Activated CD4-positive, alpha-beta T cell treated with anti-CD3 and anti-CD28 coated beads for 48 hours (primary cell): ENCODE measurements at regions not wholly inside any gene's neighbourhood (a gene's known extent, or its start where the extent isn't known, plus 50 kb on each side); places are given as distances from the start of the nearest gene placed in this dataset.

Source experiments
- DNase-seq: peaks from one replicate; pipeline ENCODE4 v3.0.0-alpha.2; 2020

DNA sequence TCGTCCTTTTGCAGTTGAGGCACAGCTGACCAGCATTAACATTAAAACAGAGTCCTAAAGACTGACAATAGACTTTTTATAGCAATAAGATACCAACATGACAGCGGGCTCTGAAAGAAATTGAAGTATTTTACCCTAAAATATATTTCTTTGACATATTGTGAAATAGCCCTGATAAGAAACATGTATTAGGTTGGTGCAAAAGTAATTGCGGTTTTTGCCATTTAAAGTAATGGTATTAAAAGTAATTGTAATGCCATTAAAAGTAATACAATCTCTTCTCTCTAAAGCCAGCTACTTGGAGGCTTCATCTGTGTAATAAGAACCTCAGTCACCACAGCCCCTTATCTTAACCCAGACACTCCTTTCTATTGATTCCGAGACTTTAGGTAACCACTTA, 394.6 kb downstream of the PREX1 start:
- DNase-seq: no peak

DNA sequence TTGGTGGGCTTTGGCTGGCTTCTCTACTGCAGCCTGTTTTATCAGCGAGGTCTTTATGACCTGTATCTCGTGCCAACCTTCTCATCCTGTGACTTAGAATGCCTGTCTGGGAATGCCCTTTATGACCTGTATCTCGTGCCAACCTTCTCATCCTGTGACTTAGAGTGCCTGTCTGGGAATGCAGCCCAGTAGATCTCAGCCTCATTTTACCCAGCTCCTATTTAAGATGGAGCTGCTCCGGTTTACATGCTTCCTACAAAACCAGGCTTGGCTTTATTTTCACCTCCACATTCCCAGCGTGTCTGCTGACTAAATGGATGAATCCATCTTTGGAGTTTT, 395.3 kb downstream of the PREX1 start:
- no peak for DNase-seq

GRCh38 chr20:48431653-48432493, 395.9 kb downstream of the PREX1 start:
- no peak for DNase-seq

GRCh38 chr20:48426630-48427029, 401.2 kb downstream of the PREX1 start:
- no peak for DNase-seq

GRCh38 chr20:48425817-48426612, 401.8 kb downstream of the PREX1 start:
- no peak for DNase-seq

- DNase-seq: no peak
Measured at GRCh38 chr20:48425321-48425720, 402.5 kb downstream of the PREX1 start.

DNA sequence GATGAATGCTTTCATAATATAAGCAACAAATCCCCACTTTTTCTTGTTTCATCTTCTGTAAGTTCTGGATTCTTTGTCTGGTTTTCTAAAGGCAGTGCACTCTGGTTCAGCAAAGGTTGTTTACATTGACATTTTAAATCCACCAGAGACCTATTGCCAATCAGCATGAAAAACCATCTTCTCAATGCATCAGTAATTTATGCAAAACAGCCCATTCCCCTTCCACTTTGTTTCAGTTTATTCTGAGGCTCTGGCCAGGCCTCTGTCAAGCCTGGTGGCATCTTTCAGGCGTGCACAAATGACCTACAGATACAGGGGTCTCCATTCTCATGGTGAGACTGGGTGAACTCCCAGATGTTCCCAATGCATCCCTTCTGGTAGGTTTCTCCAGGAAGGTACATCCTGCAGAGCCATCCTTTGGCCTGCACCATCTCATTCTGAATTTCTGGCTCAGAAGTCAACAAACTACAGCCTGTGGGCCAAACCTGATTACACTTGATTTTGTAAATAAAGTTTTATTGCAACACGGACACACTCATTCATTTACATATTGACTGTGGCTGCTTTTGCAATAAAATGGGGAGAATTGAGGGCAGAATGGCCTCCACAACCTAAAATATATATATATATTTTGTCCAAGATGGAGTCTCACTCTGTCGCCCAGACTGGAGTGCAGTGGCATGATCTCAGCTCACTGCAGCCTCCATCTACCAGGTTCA, 405.4 kb downstream of the PREX1 start:
- no peak for DNase-seq

GRCh38 chr20:48421547-48421946, 406.3 kb downstream of the PREX1 start:
- no peak for DNase-seq

DNA sequence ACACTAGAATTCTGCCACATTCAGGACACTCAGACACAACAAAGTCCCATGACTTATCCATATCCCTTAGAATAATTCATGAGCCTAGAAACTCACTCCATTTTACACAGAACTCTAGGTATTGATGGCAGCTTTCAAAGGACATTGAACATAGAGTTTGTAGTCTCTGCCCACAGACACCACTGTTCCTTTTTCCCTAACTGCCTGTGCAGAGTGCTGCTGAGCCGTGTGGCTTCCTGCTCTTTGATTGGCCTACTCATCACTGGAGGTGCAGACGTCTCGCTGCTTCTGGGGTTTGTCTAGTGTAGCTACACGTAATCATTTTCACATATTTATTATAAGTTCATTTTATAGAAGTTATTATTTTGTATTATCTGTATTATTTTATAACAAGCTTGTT, 407.6 kb downstream of the PREX1 start:
- no peak for DNase-seq

- no peak for DNase-seq
Measured at GRCh38 chr20:48419173-48419572, 408.6 kb downstream of the PREX1 start.

GRCh38 chr20:48416002-48416401, 411.8 kb downstream of the PREX1 start:
- DNase-seq: no peak

DNA sequence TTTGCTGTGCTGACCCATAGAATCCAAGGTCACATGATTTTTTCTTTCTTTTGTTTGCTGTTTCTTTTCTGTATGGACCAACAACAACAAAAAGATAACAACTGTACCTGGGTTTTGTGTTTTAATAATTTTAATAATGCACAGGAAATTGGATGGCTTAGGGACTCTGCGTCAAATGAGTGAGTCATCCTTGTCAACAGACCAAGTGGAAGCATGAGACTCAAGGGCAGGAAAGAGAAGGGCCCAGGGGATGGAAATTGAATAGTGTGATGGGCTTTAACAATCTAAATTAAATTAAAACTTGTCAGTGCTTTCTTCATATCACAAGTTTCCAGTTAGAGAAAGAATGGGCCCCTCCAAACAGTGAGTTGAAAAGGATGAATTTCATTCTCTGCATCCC, 413.0 kb downstream of the PREX1 start:
- no peak for DNase-seq

GRCh38 chr20:48411919-48412522, 415.8 kb downstream of the PREX1 start:
- DNase-seq: no peak

GRCh38 chr20:48411245-48411644, 416.6 kb downstream of the PREX1 start:
- DNase-seq: no peak

GRCh38 chr20:48409055-48409615, 418.7 kb downstream of the PREX1 start:
- DNase-seq: no peak

- no peak for DNase-seq
Measured at GRCh38 chr20:48407710-48408109, 420.1 kb downstream of the PREX1 start.

DNA sequence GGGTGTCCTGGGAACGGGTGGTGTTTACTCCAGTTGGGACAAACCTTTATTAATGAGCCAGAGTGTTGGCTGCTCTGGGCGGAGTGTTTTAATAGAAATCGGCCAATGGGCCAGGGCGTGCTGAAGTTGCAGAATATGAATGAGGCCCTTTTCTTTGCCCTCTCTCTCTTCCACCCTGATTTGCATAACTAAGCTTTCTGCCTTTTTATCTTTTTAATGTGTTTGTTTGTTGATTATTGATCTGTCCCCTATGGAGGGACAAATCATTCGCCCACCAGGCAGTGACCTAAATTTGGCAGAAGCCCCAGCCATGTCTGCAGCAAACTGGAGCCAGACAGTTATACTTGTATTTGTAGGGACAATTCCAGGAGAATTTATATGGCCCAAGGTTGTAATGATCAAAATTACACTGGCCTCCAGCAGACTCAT, 420.9 kb downstream of the PREX1 start:
- no peak for DNase-seq

- peak; percentile 49 for DNase-seq
Measured at GRCh38 chr20:48406498-48406897, 421.3 kb downstream of the PREX1 start.

GRCh38 chr20:48405909-48406308, 421.9 kb downstream of the PREX1 start:
- no peak for DNase-seq

- no peak for DNase-seq
Measured at GRCh38 chr20:48404598-48404997, 423.2 kb downstream of the PREX1 start.

- DNase-seq: no peak
Measured at GRCh38 chr20:48403167-48403761, 424.5 kb downstream of the PREX1 start.

- no peak for DNase-seq
Measured at GRCh38 chr20:48401359-48401758, 426.4 kb downstream of the PREX1 start.
